HG03439 (cell line): ENCODE measurements at regions not wholly inside any gene's neighbourhood (a gene's known extent, or its start where the extent isn't known, plus 50 kb on each side); places are given as distances from the start of the nearest gene placed in this dataset.
"Not testable (repeated sequence)": the region's sequence is repeated elsewhere in the genome, so short reads cannot be mapped to it uniquely, and the experiment has no call there.

ENCODE experiments used
- ATAC-seq: cut with Tn5 transposase; IDR thresholded peaks from one replicate; pipeline ENCODE4 v1.9.1; 2021; ENCODE audit warnings: mild to moderate bottlenecking, moderate library complexity; ENCODE audit not compliant: unreplicated experiment

- ATAC-seq: no peak
Observed at GRCh38 chr6:155584006-155584405, 128.4 kb upstream of the NOX3 start.

- no peak for ATAC-seq
Observed at GRCh38 chr6:155582016-155582991, 126.7 kb upstream of the NOX3 start.

- ATAC-seq: no peak
Observed at GRCh38 chr6:155580904-155581303, 125.3 kb upstream of the NOX3 start.

- ATAC-seq: no peak
Observed at GRCh38 chr6:155578251-155578650, 122.6 kb upstream of the NOX3 start.

- no peak for ATAC-seq
Observed at GRCh38 chr6:155561966-155562364, 106.3 kb upstream of the NOX3 start.

- ATAC-seq: no peak
Observed at GRCh38 chr6:155561257-155561965, 105.8 kb upstream of the NOX3 start.

GRCh38 chr6:155549928-155550327 lies 94.3 kb upstream of the NOX3 start:
- ATAC-seq: no peak

GRCh38 chr6:155549028-155549798 lies 93.6 kb upstream of the NOX3 start:
- ATAC-seq: no peak

GRCh38 chr6:155548576-155548975 lies 92.9 kb upstream of the NOX3 start:
- ATAC-seq: no peak

GRCh38 chr6:155544677-155545076 lies 89.0 kb upstream of the NOX3 start:
- ATAC-seq: no peak

GRCh38 chr6:155543166-155543847 lies 87.7 kb upstream of the NOX3 start:
- no peak for ATAC-seq

- no peak for ATAC-seq
Observed at GRCh38 chr6:155542036-155542435, 86.4 kb upstream of the NOX3 start.

- no peak for ATAC-seq
Observed at GRCh38 chr6:155538708-155539390, 83.2 kb upstream of the NOX3 start.

- ATAC-seq: no peak
Observed at GRCh38 chr6:155534678-155535077, 79.0 kb upstream of the NOX3 start.

GRCh38 chr6:155530219-155530834 lies 74.7 kb upstream of the NOX3 start:
- ATAC-seq: no peak

- ATAC-seq: not testable (repeated sequence)
Observed at GRCh38 chr6:155529814-155530213, 74.2 kb upstream of the NOX3 start.

GRCh38 chr6:155528982-155529453 lies 73.4 kb upstream of the NOX3 start:
- ATAC-seq: no peak

GRCh38 chr6:155528335-155528734 lies 72.7 kb upstream of the NOX3 start:
- ATAC-seq: no peak

GRCh38 chr6:155527443-155527842 lies 71.8 kb upstream of the NOX3 start:
- no peak for ATAC-seq
